CD4-positive, alpha-beta T cell (primary cell): ENCODE measurements at regions not wholly inside any gene's neighbourhood (a gene's known extent, or its start where the extent isn't known, plus 50 kb on each side); places are given as distances from the start of the nearest gene placed in this dataset.

Experiments
- ATAC-seq: fragments of 200-7000 bp; cut with Tn5 transposase; one replicate; pipeline ENCODE4 v1.10.0; 2022; ENCODE audit warnings: mild to moderate bottlenecking; ENCODE audit not compliant: poor library complexity
- CTCF ChIA-PET: fragments of 350-600 bp; sonication (Branson Sonifier 250); formaldehyde crosslinking; loops from one replicate; lab custom pipeline; 2021; ENCODE audit warnings: antibody characterized with exemption, inconsistent platforms; lab: Charles Lee
- POLR2A ChIA-PET: fragments of 350-600 bp; sonication (Branson Sonifier 250); formaldehyde crosslinking; loops from one replicate; lab custom pipeline; 2021; ENCODE audit warnings: antibody characterized with exemption, inconsistent platforms; lab: Charles Lee
- DNase-seq, 14 experiments: peaks; one replicate each; pipeline ENCODE4 v3.0.0-alpha.2; 2013 to 2020; ENCODE audit warnings: mixed read lengths in 2 of 14
- H3K27ac ChIP-seq, 2 donors: one replicate each; pipeline versions ENCODE4 v1.5.1 to v1.7.0; 2013; ENCODE audit warnings: low read length in 2 of 2, low read depth in 1 of 2, mild to moderate bottlenecking in 1 of 2
- H3K27me3 ChIP-seq, 2 experiments: 1 replicate in 1 of 2; 2 replicates in 1 of 2; pipeline versions ENCODE4 v1.6.1 to v1.7.0; 2013; ENCODE audit warnings: low read length in 2 of 2, control low read depth in 1 of 2, mild to moderate bottlenecking in 1 of 2, moderate library complexity in 1 of 2; ENCODE audit not compliant: insufficient read depth in 2 of 2, control insufficient read depth in 1 of 2
- H3K36me3 ChIP-seq: one replicate; pipeline ENCODE4 v1.6.1; 2013; ENCODE audit warnings: low read length, control low read depth; ENCODE audit not compliant: insufficient read depth
- H3K4me1 ChIP-seq: one replicate; pipeline ENCODE4 v1.6.1; 2013; ENCODE audit warnings: low read length, control low read depth; ENCODE audit not compliant: insufficient read depth
- H3K4me3 ChIP-seq: one replicate; pipeline ENCODE4 v1.5.1; 2013; ENCODE audit warnings: mild to moderate bottlenecking, low read length, moderate library complexity
- H3K9me3 ChIP-seq, 2 experiments: 1 replicate in 1 of 2; 2 replicates in 1 of 2; pipeline versions ENCODE4 v1.6.1 to v1.7.0; 2013; ENCODE audit warnings: low read length in 2 of 2, mild to moderate bottlenecking in 2 of 2, control low read depth in 1 of 2, moderate library complexity in 1 of 2; ENCODE audit not compliant: control insufficient read depth in 1 of 2, insufficient read depth in 1 of 2
- H3K27ac Mint-ChIP-seq: one replicate; pipeline ENCODE4 v1.8.0; 2020; ENCODE audit warnings: mixed read lengths
- H3K27me3 Mint-ChIP-seq: one replicate; pipeline ENCODE4 v1.8.0; 2021; ENCODE audit warnings: mixed read lengths
- H3K36me3 Mint-ChIP-seq: one replicate; pipeline ENCODE4 v1.8.0; 2021; ENCODE audit warnings: low read depth, mixed read lengths
- H3K4me1 Mint-ChIP-seq: one replicate; pipeline ENCODE4 v1.8.0; 2021; ENCODE audit warnings: low read depth, mixed read lengths
- H3K4me3 Mint-ChIP-seq: one replicate; pipeline ENCODE4 v1.8.0; 2020; ENCODE audit warnings: mild to moderate bottlenecking, mixed read lengths
- H3K9me3 Mint-ChIP-seq: one replicate; pipeline ENCODE4 v1.8.0; 2020; ENCODE audit warnings: mixed read lengths
- CTCF ChIP-seq: fragments of 200-600 bp; IDR thresholded peaks from one replicate; pipeline ENCODE4 v1.8.0; 2022; ENCODE audit warnings: antibody characterized with exemption, mild to moderate bottlenecking
- intact Hi-C, 2 experiments: fragments of 100-400 bp; cut with DNase I in 1 of 2; cut with micrococcal nuclease in 1 of 2; formaldehyde crosslinking; loops; one replicate each; pipeline versions ENCODE4 v1.15.1 to v1.9.0; 2023 to 2025; cut with DNase I, micrococcal nuclease

- no peak overlapping the region for H3K4me3 ChIP-seq
- no peaks in the 10 kb centered on the region for H3K27me3 Mint-ChIP-seq
- no peak for TF ChIP-seq CTCF
- no peak overlapping the region for H3K27ac Mint-ChIP-seq
- H3K9me3 ChIP-seq, result no peaks in the 10 kb centered on the region
- ChIA-PET CTCF (no interaction called here), POLR2A (no interaction called here)
- ATAC-seq, result no peak
- no peak overlapping the region for H3K4me3 Mint-ChIP-seq
- peaks cover 13% of the 10 kb centered on the region for H3K9me3 Mint-ChIP-seq
- no peaks in the 10 kb centered on the region for H3K4me1 Mint-ChIP-seq
- no peaks in the 10 kb centered on the region for H3K4me1 ChIP-seq
- H3K27me3 ChIP-seq, result no peaks in the 10 kb centered on the region
- intact Hi-C loops, result no loop called here
- DNase-seq, result no peak
- H3K36me3 Mint-ChIP-seq, result no peaks in the 10 kb centered on the region
- no peaks in the 10 kb centered on the region for H3K36me3 ChIP-seq
- no peak overlapping the region for H3K27ac ChIP-seq
Measured at GRCh38 chr3:76820481-76820880, 219.4 kb upstream of the ROBO2 start.

DNA sequence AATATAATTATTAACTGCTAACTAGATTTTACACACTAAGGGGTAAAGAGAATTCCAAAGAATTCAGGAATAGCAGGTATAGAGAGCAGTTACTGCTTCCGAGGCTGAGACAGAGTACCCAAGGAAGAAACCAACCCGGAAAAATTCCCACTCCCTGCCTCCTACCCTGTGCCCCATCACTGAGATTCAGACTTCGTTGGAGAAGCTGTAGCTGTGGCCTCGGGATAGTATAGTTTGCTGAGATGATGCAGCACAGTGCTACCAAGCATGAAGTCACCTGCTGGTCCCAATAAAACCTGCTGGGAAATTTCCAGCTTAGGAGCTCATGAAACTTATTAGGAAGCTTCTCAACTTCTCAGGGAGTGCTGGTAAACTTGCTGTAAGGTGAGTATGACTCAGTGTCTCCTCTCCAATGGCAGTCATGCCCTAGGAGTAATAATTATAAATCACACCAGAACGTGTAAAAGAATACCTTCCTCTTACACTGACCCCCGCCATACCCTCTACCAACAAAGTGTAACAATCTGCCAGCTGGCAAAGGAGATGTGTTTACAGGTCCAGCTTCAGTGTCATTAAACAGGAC, 215.2 kb upstream of the ROBO2 start:
- intact Hi-C loops, result no loop called here
- Mint-ChIP-seq H3K36me3 (no peaks in the 10 kb centered on the region), H3K4me3 (no peak overlapping the region), H3K4me1 (no peaks in the 10 kb centered on the region), H3K9me3 (peaks cover 5% of the 10 kb centered on the region), H3K27ac (no peak overlapping the region), H3K27me3 (no peaks in the 10 kb centered on the region)
- no peak overlapping the region for H3K4me3 ChIP-seq
- H3K9me3 ChIP-seq, result peaks cover 3 to 6% of the 10 kb centered on the region in 2 experiments
- no peak for TF ChIP-seq CTCF
- DNase-seq (no peak), ATAC-seq (no peak)
- ChIA-PET CTCF (no interaction called here), POLR2A (no interaction called here)
- H3K36me3 ChIP-seq, result no peaks in the 10 kb centered on the region
- H3K4me1 ChIP-seq, result no peaks in the 10 kb centered on the region
- H3K27me3 ChIP-seq, result no peaks in the 10 kb centered on the region
- H3K27ac ChIP-seq, result no peak overlapping the region

DNA sequence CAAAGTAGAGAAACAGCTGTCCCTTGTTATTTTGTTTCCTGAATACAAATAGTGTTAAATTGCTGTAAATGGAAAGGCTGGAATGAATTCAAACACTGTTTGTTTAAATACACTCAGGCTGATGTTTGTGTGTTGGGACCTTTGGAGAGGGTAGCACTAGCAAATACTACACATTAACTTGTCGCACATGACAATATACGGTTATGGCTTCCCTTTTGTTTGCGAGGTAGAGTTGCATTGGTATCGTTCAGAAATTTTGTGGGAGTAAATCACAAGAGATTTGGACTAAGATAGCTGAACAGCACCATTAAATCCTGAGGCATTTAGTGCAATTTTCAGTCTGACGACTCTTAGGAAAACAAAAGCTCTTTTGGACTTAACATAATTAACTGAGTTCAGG, 213.0 kb upstream of the ROBO2 start:
- H3K4me1 Mint-ChIP-seq, result no peaks in the 10 kb centered on the region
- Histone ChIP-seq H3K36me3 (no peaks in the 10 kb centered on the region), H3K4me3 (no peak overlapping the region), H3K9me3 (peaks cover 3 to 6% of the 10 kb centered on the region in 2 experiments), H3K27ac (no peak overlapping the region), H3K27me3 (no peaks in the 10 kb centered on the region), H3K4me1 (no peaks in the 10 kb centered on the region)
- TF ChIP-seq CTCF, result no peak
- no peak for DNase-seq
- no peaks in the 10 kb centered on the region for H3K27me3 Mint-ChIP-seq
- H3K27ac Mint-ChIP-seq, result no peak overlapping the region
- H3K9me3 Mint-ChIP-seq, result peaks cover 12% of the 10 kb centered on the region
- POLR2A ChIA-PET, result no interaction called here
- no peak overlapping the region for H3K4me3 Mint-ChIP-seq
- no peaks in the 10 kb centered on the region for H3K36me3 Mint-ChIP-seq
- CTCF ChIA-PET, result no interaction called here
- intact Hi-C loops, result no loop called here
- ATAC-seq, result no peak
